ENCODE measurements at regions not wholly inside any gene's neighbourhood (a gene's known extent, or its start where the extent isn't known, plus 50 kb on each side); places are given as distances from the start of the nearest gene placed in this dataset.

DNA sequence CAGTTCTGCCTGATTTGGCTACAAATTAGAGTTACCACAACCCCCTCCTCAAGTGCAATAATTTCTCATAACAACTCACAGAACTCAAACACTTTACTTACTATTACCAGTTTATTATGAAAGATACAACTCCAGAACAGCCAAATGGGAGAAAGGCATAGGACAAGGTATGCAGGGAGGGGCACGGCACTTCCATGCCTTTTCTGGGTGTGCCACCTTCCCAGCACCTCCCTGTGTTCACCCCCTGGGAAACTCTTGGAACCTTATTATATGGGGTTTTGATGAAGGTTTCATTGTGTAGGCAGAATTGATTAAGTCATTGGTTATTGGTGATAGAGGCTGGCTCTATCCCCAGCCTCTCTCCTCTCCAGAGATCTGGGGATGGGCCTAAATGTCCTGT, 66.6 kb upstream of the RAP2B start:
- H3K27ac ChIP-seq = no peak overlapping the region
- ATAC-seq (peak; percentile 25), DNase-seq (no peak)
- no peak overlapping the region for H3K4me3 ChIP-seq
- no peak for TF ChIP-seq CTCF (IDR thresholded peaks at IDR 0.05)
- H3K27me3 ChIP-seq = no peaks in the 10 kb centered on the region
- no peaks in the 10 kb centered on the region for H3K9me3 ChIP-seq
- H3K36me3 ChIP-seq = no peaks in the 10 kb centered on the region
- H3K4me1 ChIP-seq = no peaks in the 10 kb centered on the region
- intact Hi-C loops (cut with DNase I) = no loop called here

- no peaks in the 10 kb centered on the region for H3K27me3 ChIP-seq
- H3K4me3 ChIP-seq = no peak overlapping the region
- H3K27ac ChIP-seq = no peak overlapping the region
- no peaks in the 10 kb centered on the region for H3K4me1 ChIP-seq
- DNase-seq (no peak), ATAC-seq (no peak)
- no peaks in the 10 kb centered on the region for H3K9me3 ChIP-seq
- H3K36me3 ChIP-seq = no peaks in the 10 kb centered on the region
- no peak for TF ChIP-seq CTCF (IDR thresholded peaks at IDR 0.05)
- intact Hi-C loops (cut with DNase I) = no loop called here
Observed at GRCh38 chr3:153096731-153097131, 65.3 kb upstream of the RAP2B start.

DNA sequence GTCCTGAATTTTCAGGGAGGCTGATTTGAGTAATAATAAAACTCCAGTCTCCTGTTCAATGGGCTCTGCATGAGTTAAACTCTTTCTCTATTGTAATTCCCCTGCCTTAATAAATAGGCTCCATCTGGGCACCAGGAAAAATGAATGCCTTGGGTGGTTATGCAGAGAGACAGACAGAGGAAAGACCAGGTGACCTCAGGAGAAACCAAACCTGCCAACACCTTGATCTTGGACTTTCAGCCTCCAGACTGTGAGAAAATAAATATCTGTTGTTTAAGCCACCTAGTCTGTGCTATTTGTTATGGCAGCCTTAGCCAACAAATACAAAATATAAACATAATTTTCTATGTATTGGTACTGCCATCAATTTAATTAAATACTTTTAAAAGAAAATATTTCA, 64.8 kb upstream of the RAP2B start:
- no peaks in the 10 kb centered on the region for H3K9me3 ChIP-seq
- H3K4me3 ChIP-seq = no peak overlapping the region
- H3K27me3 ChIP-seq = no peaks in the 10 kb centered on the region
- no peaks in the 10 kb centered on the region for H3K36me3 ChIP-seq
- intact Hi-C loops (cut with DNase I) = no loop called here
- DNase-seq = no peak
- no peak for TF ChIP-seq CTCF (IDR thresholded peaks at IDR 0.05)
- ATAC-seq = no peak
- no peaks in the 10 kb centered on the region for H3K4me1 ChIP-seq
- no peak overlapping the region for H3K27ac ChIP-seq

GRCh38 chr3:153099131-153099530, 62.9 kb upstream of the RAP2B start:
- Histone ChIP-seq H3K4me3 (no peak overlapping the region), H3K4me1 (no peaks in the 10 kb centered on the region), H3K27ac (no peak overlapping the region), H3K27me3 (no peaks in the 10 kb centered on the region), H3K9me3 (no peaks in the 10 kb centered on the region), H3K36me3 (no peaks in the 10 kb centered on the region)
- intact Hi-C loops (cut with DNase I) = no loop called here
- TF ChIP-seq CTCF (IDR thresholded peaks at IDR 0.05) = no peak
- ATAC-seq (no peak), DNase-seq (no peak)

GRCh38 chr3:153103406-153103945, 58.5 kb upstream of the RAP2B start:
- no peaks in the 10 kb centered on the region for H3K27me3 ChIP-seq
- no peak for DNase-seq
- H3K36me3 ChIP-seq = no peaks in the 10 kb centered on the region
- H3K4me1 ChIP-seq = no peaks in the 10 kb centered on the region
- ATAC-seq = peak; percentile 81
- H3K27ac ChIP-seq = no peak overlapping the region
- H3K4me3 ChIP-seq = no peak overlapping the region
- no peak for TF ChIP-seq CTCF (IDR thresholded peaks at IDR 0.05)
- intact Hi-C loops (cut with DNase I) = no loop called here
- H3K9me3 ChIP-seq = no peaks in the 10 kb centered on the region

GRCh38 chr3:153110041-153110440, 52.0 kb upstream of the RAP2B start:
- no peaks in the 10 kb centered on the region for H3K36me3 ChIP-seq
- DNase-seq (no peak), ATAC-seq (no peak)
- no peaks in the 10 kb centered on the region for H3K27me3 ChIP-seq
- H3K27ac ChIP-seq = no peak overlapping the region
- no peaks in the 10 kb centered on the region for H3K9me3 ChIP-seq
- H3K4me1 ChIP-seq = no peaks in the 10 kb centered on the region
- H3K4me3 ChIP-seq = no peak overlapping the region
- intact Hi-C loops (cut with DNase I) = no loop called here
- no peak for TF ChIP-seq CTCF (IDR thresholded peaks at IDR 0.05)

All from upper lobe of right lung (tissue), 1 donor.